Mucosa of rectum (tissue), 2 donors: ENCODE measurements at regions not wholly inside any gene's neighbourhood (a gene's known extent, or its start where the extent isn't known, plus 50 kb on each side); places are given as distances from the start of the nearest gene placed in this dataset.
A peak's percentile ranks its signal among the peaks of the same experiment; 100 is the strongest.

Source experiments
- H3K27ac ChIP-seq, 2 donors: one replicate each; pipeline ENCODE4 v1.7.0; 2013; ENCODE audit warnings: inconsistent platforms in 2 of 2, low read depth in 2 of 2, low read length in 2 of 2
- H3K27me3 ChIP-seq, 2 donors: one replicate each; pipeline ENCODE4 v1.7.0; 2013; ENCODE audit warnings: low read length in 2 of 2; ENCODE audit not compliant: control insufficient read depth in 2 of 2, insufficient read depth in 2 of 2
- H3K36me3 ChIP-seq, 2 donors: one replicate each; pipeline ENCODE4 v1.7.0; 2013; ENCODE audit warnings: low read length in 2 of 2; ENCODE audit not compliant: control insufficient read depth in 2 of 2, insufficient read depth in 2 of 2
- H3K4me1 ChIP-seq, 2 donors: one replicate each; pipeline ENCODE4 v1.7.0; 2013; ENCODE audit warnings: low read length in 2 of 2, mild to moderate bottlenecking in 1 of 2; ENCODE audit not compliant: control insufficient read depth in 2 of 2, insufficient read depth in 2 of 2
- H3K4me3 ChIP-seq, 2 donors: one replicate each; pipeline ENCODE4 v1.7.0; 2013; ENCODE audit warnings: low read length in 2 of 2
- H3K9ac ChIP-seq, 2 donors: one replicate each; pipeline ENCODE4 v1.7.0; 2013; ENCODE audit warnings: low read length in 2 of 2, low read depth in 1 of 2, mild to moderate bottlenecking in 1 of 2
- H3K9me3 ChIP-seq, 2 donors: one replicate each; pipeline ENCODE4 v1.7.0; 2013; ENCODE audit warnings: low read length in 2 of 2; ENCODE audit not compliant: control insufficient read depth in 2 of 2
- donor health status: healthy.
- donor health status: Normal muscosa, but diverticular disease.

DNA sequence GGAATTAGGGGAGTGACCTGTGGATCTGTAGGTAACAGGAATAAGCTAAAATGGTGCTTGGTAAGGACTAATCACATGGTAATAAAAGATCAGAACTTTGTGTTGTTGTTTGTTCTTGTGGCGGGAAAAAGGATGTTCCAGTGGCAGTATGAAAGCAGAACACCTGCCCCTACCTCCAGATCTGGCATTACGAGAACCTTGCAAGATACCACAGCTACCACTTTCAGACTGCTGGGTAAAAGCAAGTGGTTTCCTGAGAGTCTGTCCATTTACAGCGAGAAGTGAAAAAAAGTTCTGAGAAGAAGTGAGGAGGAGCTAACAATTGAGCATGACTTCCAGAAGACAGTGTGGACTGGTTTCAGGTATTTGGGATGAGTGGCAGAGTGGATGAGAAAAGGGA is 252.5 kb downstream of the TLE4 start:
- Histone ChIP-seq H3K27me3 (no peaks in the 10 kb centered on the region), H3K27ac (no peak overlapping the region), H3K36me3 (no peaks in the 10 kb centered on the region), H3K9me3 (no peaks in the 10 kb centered on the region), H3K9ac (no peak overlapping the region), H3K4me3 (no peak overlapping the region), H3K4me1 (no peaks in the 10 kb centered on the region)

DNA sequence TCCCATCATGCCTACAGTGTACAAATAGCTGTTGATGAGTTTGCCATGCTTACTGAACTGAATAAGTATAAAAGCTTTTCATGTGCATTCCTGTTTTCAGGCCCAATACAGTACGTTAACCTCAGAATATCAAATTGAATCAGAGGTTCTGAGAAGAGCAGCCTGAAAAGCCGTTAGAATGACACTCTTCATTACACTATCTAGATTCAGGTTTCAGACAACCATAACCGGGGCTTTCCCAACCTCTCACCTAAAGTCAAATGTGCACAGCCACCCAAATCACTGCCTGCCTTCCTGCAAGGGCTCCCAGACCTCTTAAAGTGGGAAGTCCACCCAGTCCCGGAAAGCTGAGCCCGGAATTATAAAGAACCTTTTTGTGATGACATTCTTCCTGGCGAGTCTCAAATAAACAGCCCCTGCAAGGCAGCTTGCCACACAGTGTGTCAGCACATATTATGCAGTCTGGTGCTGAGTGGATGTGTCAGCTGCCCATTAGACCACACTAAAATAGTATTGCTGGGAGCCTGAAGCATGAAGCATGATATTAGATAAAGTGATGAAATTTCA is 245.8 kb downstream of the TLE4 start:
- H3K9me3 ChIP-seq, result no peaks in the 10 kb centered on the region
- H3K27ac ChIP-seq, result no peak overlapping the region
- H3K9ac ChIP-seq, result no peak overlapping the region
- no peaks in the 10 kb centered on the region for H3K4me1 ChIP-seq
- no peaks in the 10 kb centered on the region for H3K36me3 ChIP-seq
- no peaks in the 10 kb centered on the region for H3K27me3 ChIP-seq
- H3K4me3 ChIP-seq, result no peak overlapping the region

DNA sequence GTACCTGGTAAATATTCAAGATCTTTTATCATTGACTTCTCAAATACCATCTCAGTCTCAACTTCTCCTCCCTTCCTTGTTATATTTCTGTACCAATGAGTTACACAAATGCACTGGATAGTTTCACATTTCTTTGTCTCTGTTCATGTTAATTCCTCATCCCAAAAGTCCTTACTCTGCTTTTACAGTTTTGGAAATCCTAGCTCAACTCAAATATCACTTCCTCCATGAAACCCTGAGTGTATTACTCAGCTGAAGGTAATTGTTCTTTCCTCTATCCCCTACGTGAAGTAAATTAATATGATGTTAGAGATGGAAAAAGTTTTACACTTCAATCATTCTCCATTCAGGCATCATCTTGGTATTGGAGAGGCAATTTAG is 241.5 kb downstream of the TLE4 start:
- Histone ChIP-seq H3K4me1 (no peaks in the 10 kb centered on the region), H3K27me3 (no peaks in the 10 kb centered on the region), H3K9me3 (no peaks in the 10 kb centered on the region), H3K9ac (no peak overlapping the region), H3K36me3 (no peaks in the 10 kb centered on the region), H3K4me3 (no peak overlapping the region), H3K27ac (peak overlapping the region in 1 of 2 donors; percentile 26)

DNA sequence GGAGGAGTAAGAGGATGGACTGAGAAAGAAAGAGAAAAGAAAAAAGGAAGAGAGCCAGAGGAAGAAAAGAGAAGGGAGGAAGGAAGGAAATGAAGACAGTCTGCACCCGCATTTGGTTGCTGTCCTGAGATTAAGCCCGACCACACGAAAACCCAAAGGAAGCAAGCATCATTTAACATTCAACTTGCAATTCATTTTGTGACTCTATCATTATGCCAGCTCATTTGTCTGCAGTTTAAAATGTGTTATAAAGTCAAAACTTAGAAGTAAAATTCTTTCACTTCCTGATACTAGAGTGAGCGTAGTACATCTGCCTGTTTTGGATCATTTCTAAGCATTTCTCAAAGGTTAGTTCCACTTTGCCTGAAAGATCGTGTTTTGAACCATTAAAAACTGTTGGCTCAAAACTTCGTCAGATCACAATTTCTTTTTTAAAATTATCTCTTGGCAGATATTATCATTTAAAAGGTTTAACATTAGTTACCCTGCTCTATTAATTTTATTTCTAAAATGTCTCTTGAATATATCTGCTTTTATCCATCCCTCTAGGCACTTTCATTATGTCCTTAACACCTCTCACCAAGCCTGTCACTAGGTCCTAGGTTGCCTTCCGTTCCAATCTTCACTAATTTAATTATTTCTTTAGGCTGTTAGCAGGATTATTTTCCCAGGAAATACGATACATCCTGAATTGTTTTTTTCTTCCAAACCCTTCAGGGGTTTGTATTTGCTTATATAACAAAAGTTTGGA is 240.9 kb downstream of the TLE4 start:
- Histone ChIP-seq H3K27me3 (no peaks in the 10 kb centered on the region), H3K36me3 (no peaks in the 10 kb centered on the region), H3K4me3 (peak overlapping the region in 1 of 2 donors; percentile 0), H3K9me3 (no peaks in the 10 kb centered on the region), H3K27ac (peak overlapping the region in 1 of 2 donors; percentile 26), H3K9ac (no peak overlapping the region), H3K4me1 (no peaks in the 10 kb centered on the region)

DNA sequence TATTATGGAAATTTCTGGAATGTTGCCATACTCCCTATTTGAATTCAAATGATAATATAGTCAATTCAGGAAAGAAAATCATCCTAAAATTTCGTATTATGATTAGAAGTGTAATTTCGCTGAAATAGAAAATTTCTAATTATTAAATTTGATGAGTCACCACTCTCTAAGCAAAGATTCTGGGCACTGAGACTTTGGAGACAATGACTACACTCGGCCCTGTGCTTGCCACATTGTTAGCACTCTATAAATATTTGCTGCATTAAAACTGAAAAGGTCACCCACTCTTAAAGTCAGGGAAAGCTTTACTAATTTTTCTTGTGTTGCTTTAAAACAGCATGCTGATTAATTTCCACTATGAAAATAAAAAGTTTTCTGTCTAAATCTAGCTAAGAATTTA is 240.3 kb downstream of the TLE4 start:
- H3K9ac ChIP-seq, result no peak overlapping the region
- H3K36me3 ChIP-seq, result no peaks in the 10 kb centered on the region
- no peaks in the 10 kb centered on the region for H3K9me3 ChIP-seq
- H3K27me3 ChIP-seq, result no peaks in the 10 kb centered on the region
- H3K4me3 ChIP-seq, result no peak overlapping the region
- no peaks in the 10 kb centered on the region for H3K4me1 ChIP-seq
- H3K27ac ChIP-seq, result no peak overlapping the region

DNA sequence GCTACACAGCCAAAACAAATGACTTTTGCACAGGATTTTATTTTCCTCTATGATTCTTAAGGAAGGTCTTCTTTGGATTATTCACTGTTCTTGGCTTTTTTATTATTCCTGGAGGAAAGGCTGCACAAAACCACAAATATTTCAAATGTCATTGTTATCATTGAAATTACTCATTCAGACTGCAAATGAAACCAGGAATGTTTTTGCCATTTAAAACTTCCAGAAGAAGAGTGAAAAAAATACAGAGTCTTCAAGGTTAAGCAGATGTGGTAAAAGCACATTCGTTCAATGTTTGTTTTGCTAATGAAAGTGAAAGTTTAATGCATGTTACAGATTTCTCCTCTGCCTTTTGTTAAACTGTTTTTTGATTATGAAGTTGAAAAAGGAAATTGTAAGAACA is 238.2 kb downstream of the TLE4 start:
- no peak overlapping the region for H3K9ac ChIP-seq
- no peak overlapping the region for H3K27ac ChIP-seq
- no peaks in the 10 kb centered on the region for H3K36me3 ChIP-seq
- no peaks in the 10 kb centered on the region for H3K27me3 ChIP-seq
- no peak overlapping the region for H3K4me3 ChIP-seq
- H3K9me3 ChIP-seq, result no peaks in the 10 kb centered on the region
- H3K4me1 ChIP-seq, result no peaks in the 10 kb centered on the region

DNA sequence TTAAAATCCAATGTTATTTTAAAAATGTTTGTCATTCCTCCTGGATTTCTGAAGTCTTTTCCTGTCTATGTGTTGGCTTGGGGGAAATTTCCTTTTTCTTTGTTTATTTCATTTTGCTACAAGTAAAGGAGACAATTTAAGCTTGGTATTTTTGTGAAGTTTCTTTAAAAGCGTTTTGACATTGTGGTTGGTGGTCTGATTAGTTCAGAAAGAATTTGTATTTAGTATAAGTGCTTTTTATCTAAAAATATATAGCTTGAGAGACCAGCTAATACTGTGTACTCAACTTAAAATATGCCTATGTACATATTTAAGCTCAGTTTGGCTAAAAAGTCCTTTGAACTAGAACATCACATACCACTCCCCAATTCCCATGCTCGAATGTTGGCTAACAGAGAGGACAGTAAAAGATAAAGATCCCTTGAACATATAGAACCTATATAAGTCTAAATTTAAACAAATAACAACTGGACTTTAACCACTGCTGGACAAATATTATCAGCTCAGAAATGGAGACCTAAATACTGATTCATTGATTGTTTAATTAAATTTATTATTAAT is 237.6 kb downstream of the TLE4 start:
- Histone ChIP-seq H3K4me1 (no peaks in the 10 kb centered on the region), H3K27me3 (no peaks in the 10 kb centered on the region), H3K36me3 (no peaks in the 10 kb centered on the region), H3K27ac (no peak overlapping the region), H3K9me3 (no peaks in the 10 kb centered on the region), H3K4me3 (no peak overlapping the region), H3K9ac (no peak overlapping the region)

DNA sequence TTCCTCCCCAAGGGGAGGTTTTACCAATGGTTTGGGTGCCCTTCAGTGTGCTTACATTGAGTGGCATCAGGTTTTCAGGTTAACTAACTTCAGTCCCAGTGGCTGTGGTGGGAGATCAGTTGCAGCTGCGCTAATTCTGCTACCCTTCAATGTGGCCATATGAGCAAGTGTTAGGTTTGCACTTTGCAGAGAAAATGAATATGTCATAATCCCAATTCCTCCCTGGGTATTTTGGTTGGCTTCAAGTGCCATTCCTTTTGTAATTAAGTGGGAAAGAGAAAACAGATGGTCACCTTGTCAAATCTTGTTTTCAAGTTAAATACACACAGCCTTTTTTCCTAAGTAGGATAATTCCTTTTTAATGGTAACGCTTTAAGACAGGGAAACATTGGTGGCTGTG is 236.2 kb downstream of the TLE4 start:
- H3K27ac ChIP-seq, result no peak overlapping the region
- no peaks in the 10 kb centered on the region for H3K9me3 ChIP-seq
- H3K4me3 ChIP-seq, result no peak overlapping the region
- H3K36me3 ChIP-seq, result no peaks in the 10 kb centered on the region
- H3K9ac ChIP-seq, result no peak overlapping the region
- no peaks in the 10 kb centered on the region for H3K4me1 ChIP-seq
- no peaks in the 10 kb centered on the region for H3K27me3 ChIP-seq

DNA sequence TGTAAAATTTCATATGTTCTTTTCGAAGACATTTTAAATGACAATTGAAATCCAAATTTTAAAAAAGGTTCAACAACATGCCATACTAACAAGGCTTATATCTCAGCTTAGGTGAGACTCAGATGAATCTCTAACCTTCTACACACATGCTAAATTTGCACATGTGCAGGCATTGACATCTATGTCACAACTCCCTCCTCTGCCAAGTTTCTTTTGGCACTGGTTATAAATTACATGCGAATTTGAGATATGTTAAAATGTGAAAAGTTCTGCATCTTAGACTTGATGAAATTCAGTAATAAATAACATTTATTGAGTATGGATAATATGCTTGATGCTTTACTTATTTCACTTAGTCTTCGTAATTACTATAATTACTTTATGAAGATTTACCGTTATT is 234.3 kb downstream of the TLE4 start:
- Histone ChIP-seq H3K36me3 (no peaks in the 10 kb centered on the region), H3K4me1 (no peaks in the 10 kb centered on the region), H3K9me3 (no peaks in the 10 kb centered on the region), H3K27ac (no peak overlapping the region), H3K27me3 (no peaks in the 10 kb centered on the region), H3K4me3 (no peak overlapping the region), H3K9ac (no peak overlapping the region)

DNA sequence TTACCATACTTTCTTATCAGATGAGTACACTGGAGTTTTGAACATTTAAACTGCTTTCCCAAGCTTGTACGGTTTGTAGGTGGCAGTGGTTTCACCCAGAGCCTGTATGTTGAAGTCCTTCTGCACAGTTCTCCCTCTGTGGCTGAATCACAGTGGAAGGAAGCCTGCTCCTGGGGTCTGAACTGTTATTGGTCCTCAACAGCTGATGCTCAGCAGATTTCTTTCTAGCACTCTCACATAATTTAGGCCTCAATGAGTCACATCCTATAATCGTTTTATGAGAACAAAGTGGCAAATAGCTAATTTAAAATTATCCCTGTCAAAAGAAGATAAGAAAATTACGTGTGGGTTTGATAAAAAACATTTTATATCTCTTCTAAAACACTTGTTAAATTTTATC is 229.7 kb downstream of the TLE4 start:
- H3K27ac ChIP-seq, result no peak overlapping the region
- no peaks in the 10 kb centered on the region for H3K27me3 ChIP-seq
- H3K4me1 ChIP-seq, result no peaks in the 10 kb centered on the region
- no peak overlapping the region for H3K4me3 ChIP-seq
- no peaks in the 10 kb centered on the region for H3K36me3 ChIP-seq
- H3K9ac ChIP-seq, result no peak overlapping the region
- no peaks in the 10 kb centered on the region for H3K9me3 ChIP-seq
